ENCODE measurements at regions not wholly inside any gene's neighbourhood (a gene's known extent, or its start where the extent isn't known, plus 50 kb on each side); places are given as distances from the start of the nearest gene placed in this dataset.

- no peaks in the 10 kb centered on the region for H3F3A ChIP-seq (ENCODE audit: insufficient read depth)
- no peaks in the 10 kb centered on the region; the same call in 1 of the 2 replicates for H3K27me3 ChIP-seq (replicated peaks; ENCODE audit: insufficient read depth)
- H3K4me1 ChIP-seq (ENCODE audit: insufficient read depth) = no peaks in the 10 kb centered on the region
- H2AFZ ChIP-seq = no peak overlapping the region
- TF ChIP-seq EZH2 (IDR thresholded peaks at IDR 0.05; ENCODE audit: insufficient read depth, poor library complexity, severe bottlenecking) = no peak
- TF ChIP-seq EZH2phosphoT487 (IDR thresholded peaks at IDR 0.05; ENCODE audit: insufficient read depth, low read depth) = no peak
- no peaks in the 10 kb centered on the region for H3K9me2 ChIP-seq (ENCODE audit: insufficient read depth)
- no peak overlapping the region for H3K4me2 ChIP-seq (ENCODE audit: unreplicated experiment)
- no peaks in the 10 kb centered on the region for H3K36me3 ChIP-seq (ENCODE audit: low read depth)
- H3K9ac ChIP-seq = no peak overlapping the region
- in situ Hi-C loops (cut with MboI) = no loop called here
- H3K9me3 ChIP-seq (ENCODE audit: low read depth) = no peaks in the 10 kb centered on the region
- no peak for DNase-seq
- H4K20me1 ChIP-seq (ENCODE audit: insufficient read depth) = no peaks in the 10 kb centered on the region
- 25 to 49% methylated on average over 3 of the region's 3 CpGs for WGBS, 2 experiments (ENCODE audit: low coverage in 1 of 2, low lambda C conversion rate in 2 of 2, missing lambda C conversion rate in 2 of 2)
- no peak overlapping the region for H3K4me3 ChIP-seq
- no peak overlapping the region for H3K27ac ChIP-seq
- no peaks in the 10 kb centered on the region for H3K79me2 ChIP-seq (ENCODE audit: insufficient read depth)
Observed at GRCh38 chr14:95787941-95788340, 74.0 kb upstream of the TCL1A start.

- DNase-seq = no peak
- Histone ChIP-seq H3K27me3 (replicated peaks; ENCODE audit: insufficient read depth) (no peaks in the 10 kb centered on the region; the same call in 1 of the 2 replicates), H3K79me2 (ENCODE audit: insufficient read depth) (no peaks in the 10 kb centered on the region), H3K27ac (no peak overlapping the region), H3K4me1 (ENCODE audit: insufficient read depth) (no peaks in the 10 kb centered on the region), H4K20me1 (ENCODE audit: insufficient read depth) (no peaks in the 10 kb centered on the region), H3K4me2 (ENCODE audit: unreplicated experiment) (no peak overlapping the region), H3K9me3 (ENCODE audit: low read depth) (no peaks in the 10 kb centered on the region), H3K36me3 (ENCODE audit: low read depth) (no peaks in the 10 kb centered on the region), H2AFZ (no peak overlapping the region), H3K9me2 (ENCODE audit: insufficient read depth) (no peaks in the 10 kb centered on the region), H3F3A (ENCODE audit: insufficient read depth) (no peaks in the 10 kb centered on the region), H3K9ac (no peak overlapping the region), H3K4me3 (no peak overlapping the region)
- in situ Hi-C loops (cut with MboI) = no loop called here
- 39% methylated on average over 8 of the region's 8 CpGs for WGBS, 2 experiments (ENCODE audit: low coverage in 1 of 2, low lambda C conversion rate in 2 of 2, missing lambda C conversion rate in 2 of 2)
- TF ChIP-seq EZH2phosphoT487 (IDR thresholded peaks at IDR 0.05; ENCODE audit: insufficient read depth, low read depth) (no peak), EZH2 (IDR thresholded peaks at IDR 0.05; ENCODE audit: insufficient read depth, poor library complexity, severe bottlenecking) (no peak)
Observed at GRCh38 chr14:95786566-95786965, 72.6 kb upstream of the TCL1A start.

- no peak for TF ChIP-seq EZH2 (IDR thresholded peaks at IDR 0.05; ENCODE audit: insufficient read depth, poor library complexity, severe bottlenecking)
- TF ChIP-seq EZH2phosphoT487 (IDR thresholded peaks at IDR 0.05; ENCODE audit: insufficient read depth, low read depth) = no peak
- Histone ChIP-seq H3K27ac (no peak overlapping the region), H3K27me3 (replicated peaks; ENCODE audit: insufficient read depth) (no peaks in the 10 kb centered on the region), H3K4me1 (ENCODE audit: insufficient read depth) (no peaks in the 10 kb centered on the region), H3F3A (ENCODE audit: insufficient read depth) (no peaks in the 10 kb centered on the region), H2AFZ (no peak overlapping the region), H3K4me3 (no peak overlapping the region), H4K20me1 (ENCODE audit: insufficient read depth) (no peaks in the 10 kb centered on the region), H3K9ac (no peak overlapping the region), H3K9me2 (ENCODE audit: insufficient read depth) (no peaks in the 10 kb centered on the region), H3K9me3 (ENCODE audit: low read depth) (no peaks in the 10 kb centered on the region), H3K36me3 (ENCODE audit: low read depth) (no peaks in the 10 kb centered on the region), H3K4me2 (ENCODE audit: unreplicated experiment) (no peak overlapping the region), H3K79me2 (ENCODE audit: insufficient read depth) (no peaks in the 10 kb centered on the region)
- DNase-seq = peak; percentile 60
- 0 to 12% methylated on average over 1 of the region's 1 CpG for WGBS, 2 experiments (ENCODE audit: low coverage in 1 of 2, low lambda C conversion rate in 2 of 2, missing lambda C conversion rate in 2 of 2)
- in situ Hi-C loops (cut with MboI) = no loop called here
Observed at GRCh38 chr14:95784137-95784536, 70.2 kb upstream of the TCL1A start.

- Histone ChIP-seq H4K20me1 (ENCODE audit: insufficient read depth) (no peaks in the 10 kb centered on the region), H3K36me3 (ENCODE audit: low read depth) (no peaks in the 10 kb centered on the region), H3K9ac (no peak overlapping the region), H3K4me1 (ENCODE audit: insufficient read depth) (no peaks in the 10 kb centered on the region), H3K4me3 (no peak overlapping the region), H3K9me3 (ENCODE audit: low read depth) (no peaks in the 10 kb centered on the region), H2AFZ (no peak overlapping the region), H3K79me2 (ENCODE audit: insufficient read depth) (no peaks in the 10 kb centered on the region), H3K27ac (no peak overlapping the region), H3K9me2 (ENCODE audit: insufficient read depth) (no peaks in the 10 kb centered on the region), H3K4me2 (ENCODE audit: unreplicated experiment) (no peak overlapping the region), H3F3A (ENCODE audit: insufficient read depth) (no peaks in the 10 kb centered on the region), H3K27me3 (replicated peaks; ENCODE audit: insufficient read depth) (peaks cover 5% of the 10 kb centered on the region; the same call in 1 of the 2 replicates)
- WGBS, 2 experiments (ENCODE audit: low coverage in 1 of 2, low lambda C conversion rate in 2 of 2, missing lambda C conversion rate in 2 of 2) = 30% methylated on average over 7 of the region's 7 CpGs
- TF ChIP-seq EZH2 (IDR thresholded peaks at IDR 0.05; ENCODE audit: insufficient read depth, poor library complexity, severe bottlenecking) (no peak), EZH2phosphoT487 (IDR thresholded peaks at IDR 0.05; ENCODE audit: insufficient read depth, low read depth) (no peak)
- no peak for DNase-seq
- in situ Hi-C loops (cut with MboI) = no loop called here
Observed at GRCh38 chr14:95776798-95777534, 63.0 kb upstream of the TCL1A start.

Data from GM23248 (cell line).